Right ventricle myocardium inferior (tissue), 1 donor: ENCODE measurements at regions not wholly inside any gene's neighbourhood (a gene's known extent, or its start where the extent isn't known, plus 50 kb on each side); places are given as distances from the start of the nearest gene placed in this dataset.

Experiments
- ATAC-seq: fragments of 200-7000 bp; cut with Tn5 transposase; one replicate; pipeline ENCODE4 v1.9.1; 2020; ENCODE audit warnings: mild to moderate bottlenecking, moderate library complexity
- DNase-seq: peaks from one replicate; pipeline ENCODE4 v3.0.0; 2021; ENCODE audit errors: missing footprints
- intact Hi-C: fragments of 100-400 bp; cut with DNase I; formaldehyde crosslinking; loops from one replicate; pipeline ENCODE4 v1.11.0; 2022
- donor health status: DM: no; HTN: yes; CAD: no; lungs with severe emphysema.

DNA sequence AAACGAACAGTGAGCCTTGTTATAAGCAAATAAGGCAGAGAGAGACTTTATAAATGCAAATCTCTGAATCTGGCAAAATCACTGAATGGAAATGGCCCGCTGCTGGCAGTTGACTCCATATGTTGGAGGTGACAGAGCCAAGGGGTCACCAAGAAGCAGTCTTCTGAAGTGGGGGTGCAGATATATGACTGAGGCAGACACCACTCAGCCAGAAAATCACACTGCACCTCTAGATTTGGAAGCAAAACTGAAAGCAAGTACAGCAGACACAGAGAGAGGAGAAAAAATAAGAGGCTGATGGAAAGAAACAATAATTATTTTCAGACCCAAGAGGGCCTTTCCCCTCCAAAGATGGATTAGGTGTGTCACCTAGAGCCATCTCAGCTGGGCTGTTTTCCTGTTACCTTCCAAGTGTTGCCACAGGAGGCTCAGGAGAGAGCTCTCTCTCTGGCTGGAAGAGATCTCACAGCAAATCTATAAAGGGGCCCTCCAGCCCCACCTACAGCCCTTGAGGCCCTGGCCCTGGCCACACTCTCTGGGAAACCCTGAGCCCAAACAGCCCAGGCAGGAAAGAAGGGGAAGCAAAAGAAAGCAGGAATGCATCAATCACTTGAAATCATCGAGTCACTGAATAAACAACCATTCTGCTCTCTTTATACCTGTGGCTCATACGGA, 585.1 kb upstream of the PSMD7 start:
- DNase-seq, result no peak
- intact Hi-C loops, result loop anchor here (10.0 kb wide), 1 partner anchor 163 kb away; no protein-coding TSS in a partner anchor
- no peak for ATAC-seq

DNA sequence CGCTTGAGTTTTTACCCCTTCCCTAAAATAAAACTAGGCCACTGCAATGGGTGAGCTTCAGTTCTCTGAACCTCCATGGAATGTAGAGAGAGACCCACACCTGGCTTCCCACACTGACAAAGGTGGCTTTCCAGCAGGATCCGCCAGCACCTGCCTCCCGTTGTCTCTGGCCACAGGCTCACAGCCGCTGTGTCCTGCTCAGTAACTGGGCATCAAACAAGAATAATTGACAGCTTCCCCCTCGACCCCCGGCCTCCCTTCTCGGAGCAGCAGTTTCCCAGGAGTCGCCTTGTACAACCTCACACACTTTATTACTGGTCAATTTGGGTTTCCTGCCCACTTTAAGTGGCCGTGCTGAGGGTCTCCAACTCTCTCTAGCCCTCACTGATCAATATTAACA, 586.1 kb upstream of the PSMD7 start:
- ATAC-seq (no peak), DNase-seq (no peak)
- intact Hi-C loops, result loop anchor here (10.0 kb wide), 1 partner anchor 164 kb away; no protein-coding TSS in a partner anchor

DNA sequence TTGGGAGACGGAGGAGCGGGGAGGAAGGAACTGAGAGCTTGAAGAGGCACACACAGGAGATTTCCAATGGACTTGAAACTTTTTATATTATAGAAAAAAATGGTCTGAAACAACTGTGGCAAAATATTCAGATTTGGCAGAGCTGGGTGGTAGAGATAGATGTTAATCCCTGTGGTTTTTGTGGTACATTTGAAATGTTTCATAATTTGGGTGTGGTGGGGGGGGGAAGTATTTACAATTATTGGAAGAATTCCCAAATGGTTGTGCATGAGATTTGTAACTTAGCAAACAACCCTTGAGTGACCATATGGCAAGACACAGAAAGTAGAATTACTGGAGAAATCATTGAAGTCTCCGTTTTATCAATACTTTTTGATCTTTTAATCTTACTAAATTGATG, 588.8 kb upstream of the PSMD7 start:
- ATAC-seq (no peak), DNase-seq (no peak)
- intact Hi-C loops, result no loop called here

- ATAC-seq, result no peak
- intact Hi-C loops, result no loop called here
- no peak for DNase-seq
Observed at GRCh38 chr16:73703891-73704290, 592.7 kb upstream of the PSMD7 start.

GRCh38 chr16:73697336-73697735, 599.3 kb upstream of the PSMD7 start:
- intact Hi-C loops, result no loop called here
- DNase-seq (no peak), ATAC-seq (no peak)

DNA sequence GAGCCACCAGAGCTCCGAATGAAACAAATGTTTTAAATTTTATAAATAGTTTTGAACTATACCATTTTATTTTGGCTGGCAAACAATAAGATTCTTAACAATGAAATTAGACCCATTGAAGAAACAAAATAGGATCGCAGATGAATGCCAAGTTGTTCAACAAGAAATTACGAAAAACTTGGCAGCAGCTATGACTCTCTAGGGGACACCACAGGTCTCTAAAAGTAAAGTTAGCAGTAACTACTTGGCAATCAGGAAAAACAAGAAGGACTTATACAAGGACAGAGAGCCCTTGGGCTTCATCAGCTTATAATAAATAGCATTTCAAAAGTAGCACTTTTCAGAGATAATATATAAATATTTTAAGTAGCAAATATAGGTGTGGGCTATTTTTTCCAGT, 603.8 kb upstream of the PSMD7 start:
- DNase-seq, result no peak
- ATAC-seq, result no peak
- intact Hi-C loops, result no loop called here

DNA sequence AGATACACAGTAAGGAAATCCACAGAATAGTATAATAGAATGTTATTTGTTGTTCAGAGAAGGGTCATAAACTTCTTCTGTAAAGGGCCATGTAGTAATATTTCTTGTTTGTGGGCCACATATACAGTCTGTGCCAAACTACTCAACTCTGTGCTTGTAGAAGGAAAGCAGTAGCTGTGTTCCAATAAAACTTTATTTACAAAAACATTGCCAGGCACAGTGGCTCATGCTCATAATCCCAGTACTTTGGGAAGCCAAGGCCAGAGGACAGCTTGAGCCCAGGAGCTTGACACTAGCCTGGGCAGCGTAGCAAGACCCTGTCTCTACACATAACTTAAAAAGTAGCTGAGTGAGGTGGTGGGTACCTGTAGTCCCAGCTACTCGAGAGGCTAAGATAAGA, 612.8 kb upstream of the PSMD7 start:
- intact Hi-C loops, result no loop called here
- no peak for ATAC-seq

GRCh38 chr16:73672135-73672534, 624.2 kb upstream of the ZFHX3 start:
- ATAC-seq (no peak), DNase-seq (no peak)
- intact Hi-C loops, result no loop called here

More for the DNA sequence above, 612.8 kb upstream of the PSMD7 start:
- no peak for DNase-seq

DNA sequence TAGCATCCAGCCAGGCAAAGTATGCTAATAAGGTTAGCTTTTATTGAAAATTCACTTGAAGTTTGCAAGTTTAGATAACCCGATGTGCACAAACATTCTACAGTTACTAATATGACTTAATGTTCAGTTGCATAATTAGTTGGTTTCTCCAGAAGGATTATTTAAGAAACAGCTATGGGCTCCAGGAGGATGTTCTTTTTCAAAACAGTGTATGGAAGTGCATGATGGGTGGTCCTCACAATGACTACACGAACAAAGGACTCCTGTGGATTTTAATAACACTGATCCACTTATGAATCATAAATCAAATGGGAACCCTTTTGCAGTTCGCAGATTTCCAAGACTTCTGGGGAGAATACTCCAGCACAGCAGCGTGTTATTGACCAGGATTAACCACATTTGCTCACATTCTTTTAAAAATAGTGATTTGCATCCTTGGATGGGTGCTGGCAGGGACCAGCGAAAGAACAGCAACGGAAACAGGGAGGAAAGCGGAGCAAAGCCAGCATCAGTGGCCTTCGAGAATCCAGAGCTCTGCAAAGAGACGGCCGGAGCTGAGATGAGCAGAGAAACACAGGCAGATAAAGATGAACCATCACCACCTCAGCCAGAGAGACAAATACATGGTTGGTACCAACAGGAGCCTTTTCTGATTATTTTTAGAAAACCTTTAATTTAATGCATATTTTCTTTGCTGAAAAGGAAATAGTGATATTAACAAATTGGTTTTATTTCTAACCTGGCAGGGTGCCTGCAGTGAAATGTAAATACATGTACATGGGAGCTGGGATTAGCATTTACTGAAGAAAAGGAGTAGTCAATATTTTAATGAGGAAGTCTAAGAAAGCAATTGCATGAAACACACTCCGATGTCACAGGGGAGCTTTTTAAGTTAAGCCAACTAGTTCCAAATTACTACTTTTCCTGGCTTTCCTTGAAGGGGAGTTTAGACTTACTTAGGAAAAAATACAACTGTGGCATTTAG, 623.2 kb upstream of the ZFHX3 start:
- intact Hi-C loops, result no loop called here
- no peak for ATAC-seq
- DNase-seq, result no peak

GRCh38 chr16:73669535-73670274, 621.8 kb upstream of the ZFHX3 start:
- ATAC-seq (no peak), DNase-seq (no peak)
- intact Hi-C loops, result no loop called here

GRCh38 chr16:73663720-73664119, 615.8 kb upstream of the ZFHX3 start:
- DNase-seq (no peak), ATAC-seq (no peak)
- intact Hi-C loops, result no loop called here

DNA sequence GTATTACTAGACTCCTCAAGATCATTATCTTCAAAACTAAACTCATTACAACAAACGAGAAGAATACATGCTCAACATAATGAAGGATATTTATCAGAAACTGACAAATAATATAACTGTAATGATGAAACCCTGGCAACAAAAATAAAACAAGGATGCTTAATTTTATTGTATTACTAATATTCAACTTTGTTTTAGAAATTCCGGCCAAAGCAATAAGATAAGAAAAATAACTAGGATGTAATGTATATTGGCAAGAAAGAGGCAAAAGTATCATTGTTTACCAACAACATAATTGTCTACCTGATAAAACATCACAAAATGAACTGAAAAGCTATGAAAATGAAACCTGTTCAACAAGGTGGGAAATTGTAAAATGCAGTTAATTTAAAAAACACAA, 588.3 kb upstream of the ZFHX3 start:
- no peak for DNase-seq
- ATAC-seq, result no peak
- intact Hi-C loops, result no loop called here

DNA sequence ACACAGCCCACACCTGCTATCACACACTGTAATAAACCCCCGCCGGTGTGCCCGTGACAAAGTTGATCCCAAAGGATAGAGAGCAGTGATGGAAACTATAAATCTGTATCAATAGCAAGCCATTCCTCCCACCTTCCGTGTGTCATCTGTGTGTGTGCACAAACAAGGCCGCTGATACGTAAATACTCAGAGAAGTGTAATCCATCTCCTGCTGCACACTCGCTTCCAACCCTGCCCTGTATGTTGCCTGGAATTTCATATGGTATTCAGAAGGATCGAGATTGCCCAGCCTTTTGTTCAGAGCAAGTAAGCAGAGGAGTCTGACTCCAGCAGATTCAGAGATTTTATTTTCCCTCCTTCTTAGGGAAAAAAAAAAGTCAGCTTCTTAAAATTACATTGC, 581.1 kb upstream of the ZFHX3 start:
- no peak for ATAC-seq

DNA sequence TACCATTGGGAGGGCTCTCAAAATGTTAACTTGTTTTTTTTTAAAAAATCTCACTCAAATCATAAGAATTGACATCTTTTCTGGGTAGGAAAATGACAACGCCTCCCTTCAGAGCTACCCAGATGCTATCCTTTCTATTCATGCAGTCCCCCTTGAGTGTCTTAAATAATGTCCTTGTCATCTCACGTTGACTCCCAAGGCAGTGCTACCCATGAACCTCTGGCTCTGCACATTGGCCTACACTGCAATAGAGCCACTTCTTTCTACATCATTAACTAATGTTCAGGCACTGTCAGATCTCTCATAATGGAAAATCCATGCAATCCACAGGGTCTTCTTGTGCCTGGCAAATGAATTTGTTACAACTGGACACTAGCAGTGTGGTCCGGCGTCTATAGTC, 569.8 kb upstream of the ZFHX3 start:
- ATAC-seq (no peak), DNase-seq (no peak)
- intact Hi-C loops, result no loop called here

More for the DNA sequence above, 581.1 kb upstream of the ZFHX3 start:
- DNase-seq, result no peak
- intact Hi-C loops, result no loop called here

- DNase-seq (no peak), ATAC-seq (no peak)
- intact Hi-C loops, result no loop called here
Observed at GRCh38 chr16:73616770-73617169, 568.8 kb upstream of the ZFHX3 start.

DNA sequence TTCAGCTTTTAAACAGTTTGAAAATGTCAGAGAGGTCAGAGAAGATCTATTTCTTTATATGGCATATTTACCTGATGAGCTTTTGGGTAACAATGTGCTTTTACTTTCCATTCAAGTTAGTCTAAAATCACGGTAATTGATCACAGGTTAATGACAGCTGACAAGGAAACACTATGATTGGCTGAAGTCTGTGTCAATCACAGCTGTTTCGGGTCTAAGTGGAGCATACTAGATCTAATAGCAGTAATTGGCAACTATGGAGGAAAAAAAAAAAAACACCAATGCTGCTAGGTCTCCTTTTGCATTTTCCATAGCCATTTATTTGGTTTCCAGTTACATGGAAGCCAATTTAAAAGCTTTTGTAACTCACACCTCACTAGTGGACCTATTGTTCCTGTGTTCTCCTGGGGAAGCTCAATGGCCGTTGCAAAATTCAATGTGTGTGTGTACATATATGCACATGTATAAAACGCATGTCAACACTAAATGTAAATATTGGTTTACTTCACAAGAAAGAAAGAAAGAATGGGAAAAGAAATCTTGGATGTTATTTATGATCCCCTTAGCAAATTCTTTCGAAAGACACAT, 568.3 kb upstream of the ZFHX3 start:
- no peak for ATAC-seq
- intact Hi-C loops, result no loop called here
- DNase-seq, result no peak

GRCh38 chr16:73615071-73615940, 567.4 kb upstream of the ZFHX3 start:
- ATAC-seq, result no peak
- DNase-seq, result no peak
- intact Hi-C loops, result no loop called here

DNA sequence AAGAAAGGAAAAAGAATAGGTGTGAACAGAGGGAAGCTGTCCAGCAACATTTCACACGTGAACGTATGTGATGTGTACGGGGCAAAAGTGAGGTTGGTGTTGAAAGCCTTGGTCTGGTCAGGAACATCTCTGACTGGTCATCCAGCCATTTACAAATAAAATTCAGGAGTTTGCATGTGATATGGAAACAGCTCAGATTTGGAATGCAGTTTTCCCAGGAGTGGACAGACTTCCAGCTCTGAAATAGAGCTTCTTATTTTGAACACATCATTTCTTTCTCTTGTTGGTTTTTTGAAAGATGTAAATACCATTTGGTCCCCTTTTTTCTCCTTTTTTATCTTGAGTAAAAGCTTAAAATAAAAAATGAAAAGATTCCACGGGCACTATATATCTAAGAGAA, 566.2 kb upstream of the ZFHX3 start:
- ATAC-seq (no peak), DNase-seq (no peak)
- intact Hi-C loops, result no loop called here
